RWPE2 (cell line): ENCODE measurements at regions not wholly inside any gene's neighbourhood (a gene's known extent, or its start where the extent isn't known, plus 50 kb on each side); places are given as distances from the start of the nearest gene placed in this dataset.

Source experiments
- ATAC-seq: fragments of 200-7000 bp; cut with Tn5 transposase; 3 replicates; pipeline ENCODE4 v1.9.1; 2021; ENCODE audit warnings: low read depth
- DNase-seq: peaks from one replicate; pipeline ENCODE4 v3.0.0-alpha.2; 2020; ENCODE audit warnings: low spot score
- H3K27ac ChIP-seq: fragments of 450-650 bp; 2 replicates; pipeline ENCODE4 v1.5.1; 2017; ENCODE audit warnings: mild to moderate bottlenecking; ENCODE audit not compliant: poor library complexity, severe bottlenecking
- H3K27me3 ChIP-seq: fragments of 250-450 bp; sonication (Bioruptor Pico); 2 replicates; pipeline ENCODE4 v1.5.1; 2021; ENCODE audit warnings: mild to moderate bottlenecking, moderate library complexity; ENCODE audit not compliant: insufficient read depth, poor library complexity, severe bottlenecking
- H3K36me3 ChIP-seq: fragments of 250-450 bp; sonication (Bioruptor Pico); 2 replicates; pipeline ENCODE4 v1.5.1; 2020; ENCODE audit warnings: low read depth, mild to moderate bottlenecking, moderate library complexity
- H3K4me1 ChIP-seq: fragments of 250-450 bp; sonication (Bioruptor Pico); 2 replicates; pipeline ENCODE4 v1.5.1; 2021; ENCODE audit warnings: mild to moderate bottlenecking, moderate library complexity; ENCODE audit not compliant: insufficient read depth, poor library complexity, severe bottlenecking
- H3K4me3 ChIP-seq: fragments of 250-450 bp; sonication (Bioruptor Pico); 2 replicates; pipeline ENCODE4 v1.5.1; 2021; ENCODE audit warnings: mild to moderate bottlenecking, moderate library complexity; ENCODE audit not compliant: severe bottlenecking
- H3K9me3 ChIP-seq: fragments of 250-450 bp; sonication (Bioruptor Pico); 2 replicates; pipeline ENCODE4 v1.5.1; 2021; ENCODE audit warnings: mild to moderate bottlenecking, moderate library complexity; ENCODE audit not compliant: severe bottlenecking
- CTCF ChIP-seq: fragments of 450-650 bp; IDR thresholded peaks from one replicate; pipeline ENCODE4 v1.5.1; 2017; ENCODE audit warnings: mild to moderate bottlenecking, moderate library complexity; ENCODE audit not compliant: poor library complexity, severe bottlenecking

- no peak for TF ChIP-seq CTCF
- no peaks in the 10 kb centered on the region for H3K36me3 ChIP-seq
- peaks cover 16% of the 10 kb centered on the region for H3K4me1 ChIP-seq
- no peaks in the 10 kb centered on the region for H3K27me3 ChIP-seq
- H3K4me3 ChIP-seq, result no peak overlapping the region
- no peak for ATAC-seq
- no peaks in the 10 kb centered on the region for H3K9me3 ChIP-seq
- no peak for DNase-seq
- H3K27ac ChIP-seq, result no peak overlapping the region
Measured at GRCh38 chr1:221871056-221871455, 129.2 kb upstream of the DUSP10 start.

DNA sequence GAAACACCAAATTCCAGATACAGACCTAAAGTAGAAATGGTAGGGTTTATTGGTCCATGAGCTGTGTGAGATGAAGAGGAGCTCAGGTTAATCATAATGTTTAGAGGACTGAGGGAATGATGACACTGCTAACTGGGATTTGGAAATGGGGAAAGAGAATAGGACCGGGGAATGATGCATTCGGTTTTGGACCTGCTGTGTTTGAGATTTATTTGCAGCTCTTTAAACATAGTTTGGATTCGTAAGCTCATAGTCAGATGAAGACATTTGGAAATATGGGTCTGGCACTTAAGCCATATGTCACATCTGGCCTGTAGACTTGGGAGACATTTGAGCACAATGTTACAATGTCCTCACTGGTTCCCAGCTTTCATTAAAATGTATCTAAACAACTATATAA, 127.9 kb upstream of the DUSP10 start:
- ATAC-seq (no peak), DNase-seq (no peak)
- Histone ChIP-seq H3K27ac (peak overlapping the region; percentile 44), H3K9me3 (no peaks in the 10 kb centered on the region), H3K4me3 (no peak overlapping the region), H3K27me3 (no peaks in the 10 kb centered on the region), H3K36me3 (no peaks in the 10 kb centered on the region), H3K4me1 (peaks cover 16% of the 10 kb centered on the region)
- TF ChIP-seq CTCF, result no peak

DNA sequence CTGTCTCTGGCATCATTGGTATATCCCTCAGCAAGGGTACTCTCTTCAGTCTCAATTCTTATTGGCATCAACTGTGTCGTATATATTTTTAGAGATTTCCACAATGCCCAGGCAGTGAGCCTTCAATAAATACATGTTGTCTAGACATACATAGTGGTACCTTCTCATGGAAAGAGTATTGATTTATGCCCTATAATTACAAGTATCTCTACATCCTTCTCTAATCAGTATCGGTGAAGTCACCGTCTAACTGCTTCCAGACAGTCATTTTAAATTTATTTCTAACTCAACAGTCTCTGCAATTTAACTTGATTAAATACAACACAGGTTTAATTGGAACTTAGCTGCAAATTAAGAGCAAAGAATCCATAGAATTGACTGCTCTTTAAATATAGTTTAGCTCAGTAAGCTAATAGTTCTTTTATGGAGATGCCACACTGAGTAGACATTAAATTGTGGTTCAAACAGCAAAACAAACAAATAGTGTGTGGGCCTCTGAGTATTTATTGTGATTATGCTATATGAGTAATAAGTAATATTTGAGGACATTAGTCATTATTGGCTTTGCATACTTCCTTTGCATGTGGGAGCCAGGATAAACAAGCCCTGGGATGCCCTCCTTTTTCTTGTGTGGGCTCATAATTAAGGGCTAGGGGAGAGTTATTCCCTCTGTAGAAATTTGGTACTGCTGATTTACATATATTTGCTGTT, 126.9 kb upstream of the DUSP10 start:
- DNase-seq (no peak), ATAC-seq (peak; percentile 94)
- H3K36me3 ChIP-seq, result no peaks in the 10 kb centered on the region
- H3K9me3 ChIP-seq, result no peaks in the 10 kb centered on the region
- H3K27ac ChIP-seq, result peak overlapping the region; percentile 44
- no peak for TF ChIP-seq CTCF
- no peaks in the 10 kb centered on the region for H3K27me3 ChIP-seq
- no peak overlapping the region for H3K4me3 ChIP-seq
- peaks cover 16% of the 10 kb centered on the region for H3K4me1 ChIP-seq

DNA sequence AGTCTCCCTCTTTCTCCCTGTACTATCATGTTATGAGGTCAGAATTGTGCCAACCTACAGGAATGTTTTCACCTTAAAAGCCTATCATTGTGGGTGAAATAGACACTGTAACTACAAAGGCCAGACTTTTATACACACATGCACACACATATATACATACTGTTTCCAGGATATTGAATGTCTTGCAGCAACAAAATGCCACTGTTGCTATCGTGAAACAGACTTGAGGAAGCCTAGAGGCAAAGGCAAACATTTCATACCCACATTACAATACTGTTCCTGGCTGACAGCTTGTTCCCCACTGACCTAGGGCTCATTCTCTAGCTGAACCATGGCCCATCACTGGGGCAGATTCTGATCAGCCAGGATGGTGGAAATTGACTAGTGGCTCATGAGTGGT, 125.1 kb upstream of the DUSP10 start:
- no peak for DNase-seq
- no peaks in the 10 kb centered on the region for H3K27me3 ChIP-seq
- no peak overlapping the region for H3K27ac ChIP-seq
- peaks cover 16% of the 10 kb centered on the region for H3K4me1 ChIP-seq
- TF ChIP-seq CTCF, result no peak
- ATAC-seq, result no peak
- no peak overlapping the region for H3K4me3 ChIP-seq
- H3K9me3 ChIP-seq, result no peaks in the 10 kb centered on the region
- H3K36me3 ChIP-seq, result no peaks in the 10 kb centered on the region

DNA sequence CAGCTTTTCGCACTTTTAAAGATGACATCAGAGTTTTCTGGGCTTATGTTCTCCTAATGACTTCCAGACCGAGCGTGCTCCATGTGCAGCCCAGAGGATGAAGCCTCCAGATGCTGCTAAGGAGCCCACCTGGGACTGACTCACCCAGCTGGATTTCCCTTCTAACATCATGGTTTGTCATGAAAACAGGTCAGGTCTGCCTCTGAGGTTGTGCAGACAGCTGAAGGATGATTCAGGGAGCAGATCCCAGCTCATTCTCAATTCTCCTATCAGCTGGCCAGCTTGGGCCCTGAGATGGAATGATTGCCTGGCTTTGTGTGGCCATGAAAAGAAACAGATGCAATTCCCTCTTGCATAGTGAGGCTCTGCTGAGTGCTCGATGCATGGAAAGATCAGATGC, 123.9 kb upstream of the DUSP10 start:
- no peak for ATAC-seq
- Histone ChIP-seq H3K27ac (no peak overlapping the region), H3K4me3 (no peak overlapping the region), H3K27me3 (no peaks in the 10 kb centered on the region), H3K9me3 (no peaks in the 10 kb centered on the region), H3K36me3 (no peaks in the 10 kb centered on the region), H3K4me1 (peaks cover 16% of the 10 kb centered on the region)
- no peak for DNase-seq
- TF ChIP-seq CTCF, result no peak
